ENCODE measurements at regions not wholly inside any gene's neighbourhood (a gene's known extent, or its start where the extent isn't known, plus 50 kb on each side); places are given as distances from the start of the nearest gene placed in this dataset.
"Not testable (repeated sequence)": the region's sequence is repeated elsewhere in the genome, so short reads cannot be mapped to it uniquely, and the experiment has no call there.

DNA sequence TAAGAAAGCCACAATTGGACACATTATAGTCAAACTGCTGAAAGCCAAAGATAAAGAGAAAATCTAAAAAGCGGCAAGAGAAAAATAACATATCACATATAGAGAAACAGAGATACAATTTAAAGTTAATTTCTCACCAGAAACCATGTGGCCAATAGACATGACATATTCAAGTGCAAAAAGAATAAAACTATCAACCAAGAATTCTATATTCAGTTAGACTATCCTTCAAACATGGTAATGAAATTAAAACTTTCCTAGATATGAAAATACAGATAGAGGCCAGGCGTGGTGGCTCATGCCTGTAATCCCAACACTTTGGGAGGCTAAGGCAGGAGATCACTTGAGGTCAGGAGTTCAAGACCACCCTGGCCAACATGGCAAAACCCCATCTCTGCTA, 129.1 kb upstream of the RNF32 start:
- no peak for DNase-seq

DNA sequence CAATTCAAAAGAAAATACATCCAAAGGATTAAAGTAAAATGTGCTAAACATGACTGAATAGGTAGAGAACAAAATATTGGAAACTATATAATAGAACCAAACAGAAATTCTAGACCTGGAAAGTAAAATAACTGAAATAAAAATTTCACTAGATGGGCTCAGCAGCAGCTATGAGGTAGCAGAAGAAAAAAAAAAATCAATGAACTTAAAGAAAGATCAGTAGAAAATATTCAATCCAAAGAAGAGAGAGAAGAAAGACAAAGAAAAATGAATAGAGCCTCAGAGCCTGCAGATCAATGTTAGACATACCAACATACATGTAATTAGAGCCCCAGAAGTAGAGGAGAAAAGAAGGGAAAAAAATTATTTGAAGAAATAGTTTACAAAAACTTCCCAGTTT, 129.6 kb upstream of the RNF32 start:
- no peak for DNase-seq

DNA sequence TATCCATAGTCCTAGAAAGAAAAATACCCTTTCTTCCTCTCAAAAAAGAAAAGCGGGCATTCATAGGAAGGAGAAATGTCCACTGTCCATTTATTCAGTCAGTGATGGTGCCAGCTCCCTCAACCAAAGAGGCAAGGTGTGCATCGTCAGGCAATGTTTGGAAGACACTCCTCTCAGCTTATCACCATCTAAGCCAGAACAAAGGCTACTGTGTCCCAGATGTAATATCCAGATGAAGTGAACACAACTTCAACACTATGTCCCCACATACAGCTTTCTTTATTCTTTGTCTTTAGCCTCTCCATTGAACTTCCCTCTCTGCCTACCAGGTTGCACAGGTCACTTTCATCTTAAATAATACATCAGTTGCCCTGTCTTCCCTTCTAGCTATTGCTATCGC, 131.4 kb upstream of the RNF32 start:
- no peak for DNase-seq

DNA sequence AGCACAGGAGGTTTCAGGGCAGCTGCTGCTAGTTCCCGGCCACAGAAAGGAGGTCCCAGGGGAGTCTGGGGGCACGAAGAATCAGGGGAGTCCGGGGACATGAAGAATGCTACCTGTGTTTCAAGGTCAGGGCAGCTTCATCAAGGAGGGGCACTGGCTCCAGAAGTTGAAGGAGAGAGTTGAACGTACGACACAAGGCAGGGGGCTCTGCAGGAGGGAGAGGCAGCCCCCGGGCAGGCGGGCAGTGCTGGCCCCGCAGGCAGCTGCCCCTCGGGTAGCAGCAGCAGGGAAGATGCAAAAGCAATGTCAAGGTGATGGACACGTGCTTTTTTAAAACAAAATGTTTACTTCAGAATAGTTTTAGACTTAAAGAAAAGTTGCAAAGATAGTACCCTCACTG, 134.7 kb upstream of the RNF32 start:
- DNase-seq, result no peak

DNA sequence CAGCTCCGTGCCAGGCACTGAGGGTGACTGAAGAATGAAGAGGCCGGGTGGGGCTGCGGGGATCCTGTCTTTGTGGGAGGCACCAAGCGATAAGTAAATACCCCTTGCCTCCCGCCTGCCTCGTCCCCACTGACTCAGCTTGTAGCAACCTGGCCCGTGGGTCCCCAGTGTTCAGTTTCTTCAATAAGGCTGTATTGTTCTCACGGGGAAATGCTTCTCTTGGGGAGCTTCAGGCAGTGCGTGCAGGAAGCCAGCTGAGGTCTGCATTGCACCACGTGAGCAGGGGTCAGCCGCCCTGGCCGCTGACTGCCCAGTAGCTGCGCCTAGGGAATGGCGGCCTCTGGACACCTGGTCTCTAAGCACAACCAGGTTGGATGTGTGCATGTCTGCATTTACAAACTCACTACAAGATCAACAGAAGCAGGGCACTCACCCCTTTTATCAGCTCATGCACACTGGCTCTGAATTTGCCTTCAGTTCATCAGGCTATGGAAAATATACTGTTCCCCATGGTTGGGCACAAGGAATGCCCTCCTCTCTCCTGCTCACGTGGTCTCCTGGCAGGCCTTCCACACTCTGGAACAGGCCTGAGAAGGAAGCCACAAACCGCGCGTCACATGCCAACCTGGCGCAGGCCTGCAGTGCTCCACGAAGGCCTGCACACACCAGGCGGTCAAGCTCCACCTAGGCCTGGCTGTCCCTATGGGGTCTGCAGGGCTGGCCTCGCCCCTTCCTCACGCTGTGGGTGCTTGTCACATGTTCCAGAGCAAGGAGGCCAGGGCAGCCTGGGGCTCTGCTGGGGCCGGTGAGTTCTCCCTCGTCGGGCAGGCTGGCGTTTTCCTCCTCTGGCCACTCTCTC, 135.7 kb upstream of the RNF32 start:
- DNase-seq, result no peak

DNA sequence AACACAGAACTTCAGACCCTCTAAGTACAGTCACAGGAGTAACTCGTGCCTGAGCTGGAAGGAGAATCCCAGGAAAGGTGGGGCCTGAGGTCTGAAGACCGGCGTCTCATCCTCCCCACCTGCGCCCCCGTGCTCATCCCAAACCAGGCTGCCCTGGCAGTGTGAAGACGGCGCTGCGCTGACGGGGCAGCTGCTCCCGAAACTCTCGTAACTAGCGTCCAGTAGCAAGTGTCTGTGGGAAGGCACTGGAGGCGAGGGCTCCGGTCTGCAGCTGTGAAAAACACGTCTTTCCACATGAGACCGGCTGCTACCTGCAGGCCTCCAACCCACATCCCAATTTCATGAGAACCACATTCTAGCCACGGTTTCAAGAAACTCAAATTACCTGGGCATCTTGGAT, 136.6 kb upstream of the RNF32 start:
- no peak for DNase-seq

DNA sequence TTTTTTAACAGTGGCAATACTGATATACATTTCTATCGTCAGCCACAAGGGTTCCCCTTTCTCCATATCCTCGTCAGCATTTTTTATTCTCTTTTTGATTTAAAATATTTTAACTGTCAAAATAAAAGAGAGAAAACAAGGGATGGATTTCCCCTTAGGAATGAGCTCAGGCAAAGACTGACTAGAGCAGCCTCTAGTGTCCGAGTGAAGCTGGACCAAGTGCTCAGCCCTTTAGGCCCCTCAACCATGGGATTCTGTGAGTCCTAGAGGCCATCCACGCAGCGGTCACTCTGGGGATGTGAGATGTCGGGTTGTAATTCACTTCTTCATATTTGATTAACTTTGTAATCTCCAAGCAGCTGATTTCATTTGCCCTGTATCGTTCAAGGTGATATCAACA, 137.4 kb upstream of the RNF32 start:
- no peak for DNase-seq

DNA sequence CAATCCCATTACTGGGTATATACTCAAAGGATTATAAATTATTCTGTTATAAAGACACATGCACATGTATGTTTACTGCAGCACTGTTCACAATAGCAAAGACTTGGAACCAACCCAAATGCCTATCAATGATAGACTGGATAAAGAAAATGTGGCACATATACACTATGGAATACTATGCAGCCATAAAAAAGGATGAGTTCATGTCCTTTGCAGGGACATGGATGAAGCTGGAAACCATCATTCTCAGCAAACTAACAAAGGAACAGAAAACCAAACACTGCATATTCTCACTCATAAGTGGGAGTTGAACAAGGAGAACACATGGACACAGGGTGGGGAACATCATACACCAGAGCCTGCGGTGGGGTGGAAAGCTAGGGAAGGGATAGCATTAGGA, 138.8 kb upstream of the RNF32 start:
- DNase-seq, result not testable (repeated sequence)

DNA sequence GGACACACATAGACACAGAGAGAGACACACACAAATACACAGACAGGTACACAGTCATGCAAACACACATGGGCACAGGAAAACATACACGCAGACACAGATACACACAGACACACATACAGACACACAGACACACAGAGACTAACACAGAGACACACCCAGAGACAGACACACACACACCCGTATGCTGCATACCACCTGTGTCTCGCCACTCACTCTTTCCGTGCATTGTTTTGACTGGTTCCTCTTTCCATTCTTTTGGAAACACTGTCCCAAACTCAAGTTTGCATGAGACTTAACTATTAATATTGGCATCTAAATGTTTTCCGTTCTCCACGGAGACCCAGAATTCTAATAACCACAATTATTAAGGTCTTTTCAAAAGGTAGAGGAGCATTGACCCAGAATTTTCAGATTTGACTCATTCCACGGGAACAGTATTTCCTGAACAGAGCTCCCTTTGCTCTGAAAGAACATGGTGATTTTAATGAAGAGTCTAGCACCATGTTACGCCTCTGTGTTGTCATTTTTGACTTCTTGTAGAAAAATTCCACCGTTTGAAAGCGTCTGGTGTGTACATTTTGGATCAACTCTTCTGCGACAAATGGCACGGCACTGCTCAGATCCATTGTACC, 141.2 kb upstream of the RNF32 start:
- no peak for DNase-seq

DNA sequence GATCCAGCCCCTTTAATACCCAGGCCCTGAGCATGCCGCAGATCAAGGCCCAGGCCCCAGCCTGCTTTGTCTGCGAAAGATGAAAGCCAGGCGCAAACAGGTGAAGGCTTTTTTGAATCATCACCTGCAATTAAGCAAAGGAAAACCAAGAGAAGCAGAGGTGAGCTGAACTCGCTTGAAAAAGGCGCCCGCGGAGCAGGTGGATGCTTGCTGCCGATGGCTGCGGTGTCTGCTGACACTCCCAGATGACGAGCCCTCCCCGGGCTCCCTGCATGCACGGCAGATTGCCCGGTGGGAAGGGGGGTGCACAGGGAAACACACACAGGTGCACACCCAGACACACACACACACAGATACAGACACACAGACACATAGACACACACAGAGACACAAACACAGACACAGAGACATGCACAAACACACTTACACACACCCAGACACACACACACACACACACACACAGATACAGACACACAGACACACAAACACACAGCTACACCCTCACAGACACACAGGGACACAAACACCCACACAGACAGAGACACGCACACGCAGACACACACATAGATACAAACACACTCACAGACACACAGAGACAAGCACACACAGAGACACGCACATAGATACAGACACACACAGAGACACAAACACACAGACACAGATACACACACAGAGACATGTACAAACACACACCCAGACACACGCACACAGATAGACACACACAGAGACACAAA, 142.6 kb upstream of the RNF32 start:
- DNase-seq, result no peak

DNA sequence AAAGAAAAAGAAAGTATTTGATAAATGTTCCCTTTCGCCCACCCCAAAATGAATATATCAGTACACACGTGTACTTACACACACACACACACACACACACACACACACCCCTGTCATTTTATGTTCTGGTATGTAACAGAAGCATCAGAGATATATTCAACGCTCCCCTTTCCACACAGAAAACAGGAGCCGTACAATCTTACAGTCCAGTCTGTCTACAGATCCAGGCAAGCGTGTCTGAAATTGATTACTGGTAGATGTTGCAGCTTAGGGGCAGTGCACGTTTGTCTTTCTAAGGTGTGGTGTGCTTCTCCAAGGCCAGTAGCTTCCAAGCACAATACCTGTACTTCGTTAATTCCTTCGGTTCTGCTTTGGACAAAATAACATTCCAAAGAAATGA, 143.7 kb upstream of the RNF32 start:
- DNase-seq, result no peak

DNA sequence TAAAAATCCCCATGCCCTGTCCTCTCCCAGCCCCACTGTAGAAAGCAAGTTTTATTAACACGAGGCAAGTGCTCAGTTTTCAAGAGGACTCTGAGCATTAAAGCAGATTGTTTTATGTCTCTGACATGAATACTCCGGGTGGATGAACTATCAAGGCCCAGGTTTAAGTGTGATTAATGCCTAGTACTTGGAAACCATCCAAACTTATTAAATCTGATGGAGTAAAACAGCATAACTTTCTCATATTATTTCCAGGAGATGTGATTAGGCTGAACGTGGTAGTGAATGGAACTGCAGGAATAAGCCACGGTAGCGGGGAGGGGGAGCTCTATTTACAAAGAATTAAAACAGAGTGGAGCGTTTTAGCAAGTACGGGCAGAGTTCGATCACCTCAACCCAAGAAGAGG, 144.2 kb upstream of the RNF32 start:
- DNase-seq, result no peak

DNA sequence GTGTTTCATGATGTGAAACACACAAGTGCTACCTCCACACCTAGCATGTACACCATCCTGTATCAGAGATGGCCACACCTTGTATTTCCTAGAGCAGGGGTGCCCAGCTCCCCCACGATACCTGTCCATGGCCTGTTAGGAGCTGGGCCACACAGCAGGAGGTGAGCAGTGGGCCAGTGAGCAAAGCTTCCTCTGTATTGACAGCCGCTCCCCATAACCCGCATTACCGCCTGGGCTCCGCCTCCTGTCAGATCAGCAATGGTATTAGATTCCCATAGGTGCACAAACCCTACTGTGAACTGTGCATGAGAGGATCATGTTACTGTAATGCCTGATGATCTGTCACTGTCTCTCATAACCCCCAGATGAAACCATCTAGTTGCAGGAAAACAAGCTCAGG, 145.6 kb upstream of the RNF32 start:
- DNase-seq, result no peak

DNA sequence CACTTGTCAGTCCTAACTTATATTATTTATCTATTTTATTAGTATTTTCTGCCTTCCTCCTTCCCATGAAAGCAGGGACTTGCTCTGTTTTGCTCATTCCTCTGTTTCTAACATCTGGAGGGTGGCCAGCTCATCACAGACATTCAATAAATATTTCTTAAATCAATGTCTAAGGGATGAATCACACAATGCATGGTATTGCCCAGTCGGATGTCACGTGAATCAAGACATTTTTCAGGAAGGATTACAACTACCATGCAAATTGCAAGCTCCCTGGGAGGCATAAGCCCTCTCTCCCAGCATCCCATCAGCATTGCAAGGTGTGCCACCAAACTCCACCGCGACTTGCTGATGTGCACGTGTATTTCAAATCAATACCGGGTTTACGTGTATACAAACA, 146.6 kb upstream of the RNF32 start:
- DNase-seq, result no peak

DNA sequence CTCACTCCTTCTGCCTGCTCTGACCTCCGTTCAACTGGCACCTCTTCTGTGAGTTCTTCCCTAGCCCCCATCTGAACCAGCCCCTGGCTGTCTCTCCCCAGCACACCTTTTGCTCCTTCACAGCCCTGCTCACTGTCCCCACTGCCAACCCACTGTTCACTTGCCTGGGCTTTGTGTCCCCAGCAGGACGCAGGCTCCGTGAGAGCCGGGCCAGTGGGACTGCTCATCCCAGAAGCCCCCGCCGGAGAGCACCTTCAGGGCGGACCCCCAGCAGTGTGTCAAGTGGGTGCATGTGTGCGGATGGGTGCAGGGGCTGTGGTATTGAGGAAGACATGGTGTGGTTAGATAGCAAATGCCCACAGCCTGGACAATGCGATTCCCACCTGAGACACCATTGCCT, 148.4 kb upstream of the RNF32 start:
- DNase-seq, result no peak

DNA sequence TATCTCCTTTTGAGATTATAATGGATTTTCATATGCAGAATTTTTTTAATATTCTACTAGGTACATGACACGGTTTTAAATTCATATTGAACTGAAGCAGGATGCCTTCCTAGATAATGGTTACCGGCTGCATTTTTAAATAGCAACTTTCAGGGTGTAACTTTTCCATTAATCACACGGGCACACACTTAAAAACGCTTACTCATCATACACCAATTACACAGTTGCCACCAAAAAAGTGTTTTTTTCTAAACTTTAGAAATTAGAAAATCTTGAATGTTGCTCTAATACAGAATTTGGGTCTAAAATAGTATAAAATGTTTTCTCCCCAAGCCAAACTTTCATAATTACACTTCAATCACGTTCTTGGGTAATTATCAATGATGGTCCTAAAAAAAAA, 149.1 kb upstream of the RNF32 start:
- no peak for DNase-seq

DNA sequence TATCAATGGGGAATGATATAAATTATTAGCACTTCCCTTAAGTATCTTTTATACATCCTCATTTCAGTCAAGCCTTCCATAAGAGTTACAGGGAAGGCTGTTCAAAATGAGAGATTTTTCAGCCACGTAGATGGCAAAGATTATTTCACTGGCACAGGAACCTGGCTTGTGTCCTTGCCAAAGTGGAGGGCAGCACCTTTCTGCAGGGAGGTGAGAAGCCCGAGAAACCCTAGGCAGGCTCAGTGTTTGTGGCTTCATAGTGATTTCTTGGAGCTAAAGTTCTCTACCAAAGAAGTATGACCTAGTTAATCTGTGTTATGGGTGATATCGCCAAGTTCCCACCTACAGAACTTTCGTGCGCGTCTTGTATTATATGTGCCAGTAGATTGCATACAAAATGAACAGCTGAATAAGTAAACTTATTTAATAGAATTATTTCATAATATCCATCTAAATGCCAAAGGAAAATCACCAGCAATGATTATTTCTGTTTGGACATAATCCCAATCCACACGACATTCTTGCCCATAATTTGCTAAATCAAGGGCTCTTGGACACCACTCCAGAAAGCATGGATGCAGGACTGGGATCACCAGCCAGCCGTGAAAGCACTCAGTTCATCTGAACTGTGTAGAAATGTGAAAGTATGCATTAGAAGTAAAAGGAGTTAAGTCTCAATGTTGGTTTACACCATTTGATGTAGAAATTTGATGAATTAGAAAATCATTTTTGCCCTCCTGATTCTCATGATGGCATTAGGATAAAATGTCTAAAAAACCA, 150.4 kb upstream of the RNF32 start:
- no peak for DNase-seq

DNA sequence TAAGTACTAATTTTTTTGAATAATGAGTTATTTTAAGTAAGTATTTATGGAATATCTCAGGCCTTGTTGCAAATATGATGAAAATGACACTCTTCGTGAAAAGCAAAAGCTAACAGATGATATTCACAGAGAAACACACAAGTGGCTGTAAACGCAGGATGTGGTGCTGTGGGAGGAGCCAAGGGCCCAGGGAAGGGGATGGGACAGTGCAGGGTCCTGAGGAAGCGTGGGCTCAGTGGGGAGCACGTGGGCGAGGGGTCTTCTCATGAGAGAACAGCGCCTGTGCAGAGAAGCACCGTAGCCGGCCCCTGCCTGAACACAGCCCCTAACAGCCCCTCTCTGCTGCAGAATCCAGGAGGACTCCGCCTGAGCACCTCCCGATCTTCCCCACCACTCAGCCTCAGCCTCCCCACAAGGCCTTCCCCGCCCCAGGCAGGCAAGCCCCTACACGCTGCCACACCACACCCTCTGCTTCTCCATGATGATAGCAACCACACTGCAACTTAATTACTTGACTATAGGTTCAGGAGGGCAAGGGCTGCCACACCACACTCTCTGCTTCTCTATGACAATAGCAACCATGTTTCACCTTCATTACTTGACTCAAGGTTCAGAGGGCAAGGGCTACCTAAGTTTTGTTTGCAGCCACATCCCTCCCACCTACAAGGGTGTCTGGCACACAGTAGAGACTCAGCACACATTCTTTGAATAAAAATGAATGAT, 152.6 kb upstream of the RNF32 start:
- no peak for DNase-seq

DNA sequence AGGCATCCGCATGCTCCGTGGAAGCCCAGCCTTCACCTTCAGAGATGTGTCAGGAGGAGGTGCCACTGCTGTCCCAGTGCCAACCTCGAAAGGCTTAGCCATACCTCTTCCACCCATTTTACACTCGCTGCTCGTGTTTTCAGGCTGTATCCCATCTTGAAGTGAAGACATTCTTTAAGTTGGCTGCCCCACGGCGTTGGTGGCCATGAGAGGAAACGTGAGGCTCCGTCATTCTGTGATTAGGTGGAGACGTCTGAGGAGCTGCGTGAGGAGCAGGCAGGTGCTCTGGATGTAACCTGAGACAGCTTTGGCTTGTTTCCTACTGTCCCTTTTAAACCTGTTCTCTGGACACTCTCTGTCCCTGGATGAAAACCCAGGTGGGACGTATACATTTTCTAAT, 159.9 kb upstream of the RNF32 start:
- DNase-seq, result no peak

DNA sequence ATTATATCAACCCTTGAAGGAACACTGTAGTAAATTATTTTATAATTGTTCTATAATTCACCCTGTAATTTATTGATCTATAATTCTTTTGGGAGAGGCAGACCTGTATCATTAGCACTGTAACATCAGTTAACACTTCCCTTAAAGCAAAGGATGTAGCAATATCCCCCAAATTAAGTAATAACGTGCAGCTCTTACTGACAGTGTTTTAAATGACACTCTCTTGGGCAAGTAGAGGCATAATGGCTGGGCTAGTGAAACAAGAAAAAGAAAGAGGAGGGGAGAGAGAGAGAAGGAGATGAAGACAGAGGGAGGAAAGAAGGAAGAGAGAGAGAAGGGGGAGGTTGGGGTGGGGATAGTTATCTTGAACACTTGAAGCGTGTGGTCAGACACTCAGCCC, 161.0 kb upstream of the RNF32 start:
- no peak for DNase-seq

DNA sequence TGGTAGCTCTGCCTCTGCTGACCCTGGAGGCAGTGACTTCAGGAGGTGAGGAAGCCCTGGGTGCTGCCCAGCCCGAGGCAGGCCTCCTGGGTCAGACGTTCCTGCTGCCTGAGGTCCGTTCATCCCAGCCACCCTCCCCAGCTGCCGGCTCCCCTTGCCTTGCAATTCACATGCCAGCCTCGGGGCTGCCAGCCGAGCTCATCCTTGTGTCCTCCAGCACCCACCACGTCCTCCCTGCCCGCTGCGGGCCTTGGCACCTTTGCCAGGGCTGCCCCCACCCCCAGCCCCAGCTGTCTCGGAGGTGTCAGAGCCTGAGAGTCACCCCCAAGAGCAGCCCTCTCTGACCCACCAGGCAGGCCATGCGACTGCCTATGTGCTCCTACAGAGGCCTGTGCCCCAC, 162.1 kb upstream of the RNF32 start:
- DNase-seq, result no peak

DNA sequence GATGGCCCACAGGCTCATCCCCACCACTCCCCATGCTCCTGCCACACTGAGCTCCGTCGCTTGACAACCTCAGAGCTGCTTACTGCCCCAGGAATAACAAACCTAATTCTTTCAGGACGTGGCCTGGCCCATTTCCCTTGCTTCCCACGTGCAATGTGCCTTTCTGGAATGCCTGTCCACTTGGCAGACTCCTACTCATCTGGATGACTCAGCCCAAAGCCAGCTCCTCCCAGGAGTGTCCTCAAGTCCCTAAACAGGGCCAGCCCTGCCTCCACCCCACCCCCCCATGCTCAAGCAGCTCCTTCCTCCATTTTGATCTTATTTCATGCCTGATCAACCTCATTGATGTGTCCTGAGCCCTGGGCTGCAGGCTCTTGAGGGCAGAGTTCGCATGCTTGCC, 164.9 kb upstream of the RNF32 start:
- no peak for DNase-seq

DNA sequence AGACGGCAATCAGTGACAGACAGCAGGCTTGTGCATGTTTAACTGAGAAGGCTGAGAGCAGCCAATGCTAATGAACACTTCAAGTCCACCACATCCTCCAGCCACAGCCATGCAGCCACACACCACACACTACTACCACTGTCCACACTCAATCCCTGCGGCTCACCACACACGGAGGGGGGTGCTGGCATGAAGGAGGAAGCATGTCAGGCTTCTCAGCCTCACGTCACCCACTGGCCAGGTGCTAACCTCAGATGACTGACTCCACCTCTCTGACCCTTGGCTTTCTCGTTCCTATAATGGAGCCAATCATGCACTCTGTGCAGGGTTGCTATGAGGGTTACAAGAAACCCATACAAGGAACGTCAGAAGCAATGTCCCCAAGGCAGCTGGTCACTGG, 165.4 kb upstream of the RNF32 start:
- no peak for DNase-seq
